ENCODE measurements at regions not wholly inside any gene's neighbourhood (a gene's known extent, or its start where the extent isn't known, plus 50 kb on each side); places are given as distances from the start of the nearest gene placed in this dataset.

- H4K20me1 ChIP-seq (ENCODE audit: insufficient read depth, low read length): no peaks in the 10 kb centered on the region
- H3K27me3 ChIP-seq (ENCODE audit: control insufficient read depth in 2 of 2, insufficient read depth in 2 of 2, low read length in 2 of 2): no peaks in the 10 kb centered on the region
- H3K4me2 ChIP-seq (replicated peaks; ENCODE audit: extremely low read depth, low read length, poor library complexity, severe bottlenecking): no peak overlapping the region
- no peak overlapping the region for H3K4me3 Mint-ChIP-seq
- H3K9me3 ChIP-seq (replicated peaks in 1 of 2; ENCODE audit: control insufficient read depth in 1 of 2, insufficient read depth in 1 of 2, low read length in 2 of 2): no peaks in the 10 kb centered on the region
- intact Hi-C loops (cut with micrococcal nuclease): no loop called here
- H3K27ac Mint-ChIP-seq: peak overlapping the region in 1 of 7 donors; percentile 7
- no peak overlapping the region for H3K4me3 ChIP-seq (replicated peaks in 1 of 3; ENCODE audit: low read depth in 2 of 3, low read length in 3 of 3)
- no peaks in the 10 kb centered on the region for H3K36me3 ChIP-seq (replicated peaks in 1 of 2; ENCODE audit: control insufficient read depth in 1 of 2, insufficient read depth in 2 of 2, low read length in 2 of 2)
- peaks cover 0 to 5% (median 3%) of the 10 kb centered on the region in 7 donors for H3K9me3 Mint-ChIP-seq
- H3K27me3 Mint-ChIP-seq (ENCODE audit: low read depth in 3 of 3): peaks cover 0 to 1% (median 1%) of the 10 kb centered on the region in 3 donors
- no peaks in the 10 kb centered on the region for H3K4me1 Mint-ChIP-seq
- no peak overlapping the region for H2AFZ ChIP-seq (ENCODE audit: insufficient read depth, low read depth, low read length, poor library complexity, severe bottlenecking)
- no peaks in the 10 kb centered on the region for H3K4me1 ChIP-seq (ENCODE audit: control insufficient read depth in 1 of 2, insufficient read depth in 2 of 2, low read length in 2 of 2)
- TF ChIP-seq, protein P1, sequence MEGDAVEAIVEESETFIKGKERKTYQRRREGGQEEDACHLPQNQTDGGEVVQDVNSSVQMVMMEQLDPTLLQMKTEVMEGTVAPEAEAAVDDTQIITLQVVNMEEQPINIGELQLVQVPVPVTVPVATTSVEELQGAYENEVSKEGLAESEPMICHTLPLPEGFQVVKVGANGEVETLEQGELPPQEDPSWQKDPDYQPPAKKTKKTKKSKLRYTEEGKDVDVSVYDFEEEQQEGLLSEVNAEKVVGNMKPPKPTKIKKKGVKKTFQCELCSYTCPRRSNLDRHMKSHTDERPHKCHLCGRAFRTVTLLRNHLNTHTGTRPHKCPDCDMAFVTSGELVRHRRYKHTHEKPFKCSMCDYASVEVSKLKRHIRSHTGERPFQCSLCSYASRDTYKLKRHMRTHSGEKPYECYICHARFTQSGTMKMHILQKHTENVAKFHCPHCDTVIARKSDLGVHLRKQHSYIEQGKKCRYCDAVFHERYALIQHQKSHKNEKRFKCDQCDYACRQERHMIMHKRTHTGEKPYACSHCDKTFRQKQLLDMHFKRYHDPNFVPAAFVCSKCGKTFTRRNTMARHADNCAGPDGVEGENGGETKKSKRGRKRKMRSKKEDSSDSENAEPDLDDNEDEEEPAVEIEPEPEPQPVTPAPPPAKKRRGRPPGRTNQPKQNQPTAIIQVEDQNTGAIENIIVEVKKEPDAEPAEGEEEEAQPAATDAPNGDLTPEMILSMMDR (IDR thresholded peaks at IDR 0.05): no peak
- H3K27ac ChIP-seq (ENCODE audit: low read depth in 1 of 2, low read length in 2 of 2): no peak overlapping the region
- no peaks in the 10 kb centered on the region for H3K36me3 Mint-ChIP-seq
- no peaks in the 10 kb centered on the region for H3K79me2 ChIP-seq (ENCODE audit: insufficient read depth, low read length)
- WGBS (ENCODE audit: insufficient coverage): 100% methylated on average over 4 of the region's 8 CpGs
- H3K9ac ChIP-seq (ENCODE audit: insufficient read depth, low read length, poor library complexity, severe bottlenecking): no peak overlapping the region
- DNase-seq: no peak
Observed at GRCh38 chr3:70889162-70890019, 577.0 kb upstream of the MDFIC2 start.

DNA sequence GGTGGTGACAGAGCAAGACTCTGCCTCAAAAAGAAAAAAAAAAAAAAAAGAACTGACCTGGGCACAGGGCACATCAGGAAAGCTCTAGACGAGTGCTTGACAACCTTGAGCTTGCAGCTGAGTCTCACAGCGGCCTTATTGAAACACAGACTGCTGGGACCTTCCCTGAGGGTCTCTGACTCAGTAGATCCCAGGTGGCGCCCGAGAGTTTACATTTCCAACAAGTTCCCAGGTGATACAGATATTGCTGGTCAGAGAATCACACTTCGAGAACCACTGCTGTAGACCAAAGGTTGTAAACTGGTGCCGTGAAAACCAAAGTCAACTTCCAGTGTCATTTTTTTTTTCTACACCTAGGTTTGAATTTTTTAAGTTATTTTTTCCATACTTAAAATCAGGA is 573.2 kb upstream of the MDFIC2 start:
- Mint-ChIP-seq H3K9me3 (peaks cover 0 to 10% (median 2%) of the 10 kb centered on the region in 7 donors), H3K4me3 (no peak overlapping the region), H3K4me1 (no peaks in the 10 kb centered on the region), H3K27me3 (ENCODE audit: low read depth in 3 of 3) (peaks cover 0 to 1% (median 0%) of the 10 kb centered on the region in 3 donors), H3K36me3 (no peaks in the 10 kb centered on the region), H3K27ac (no peak overlapping the region)
- no peaks in the 10 kb centered on the region for H3K27me3 ChIP-seq (ENCODE audit: control insufficient read depth in 2 of 2, insufficient read depth in 2 of 2, low read length in 2 of 2)
- no peak overlapping the region for H3K9ac ChIP-seq (ENCODE audit: insufficient read depth, low read length, poor library complexity, severe bottlenecking)
- H3K4me3 ChIP-seq (replicated peaks in 1 of 3; ENCODE audit: low read depth in 2 of 3, low read length in 3 of 3): no peak overlapping the region
- TF ChIP-seq, protein P1 (IDR thresholded peaks at IDR 0.05): no peak
- no peaks in the 10 kb centered on the region for H3K4me1 ChIP-seq (ENCODE audit: control insufficient read depth in 1 of 2, insufficient read depth in 2 of 2, low read length in 2 of 2)
- no peak overlapping the region for H3K4me2 ChIP-seq (replicated peaks; ENCODE audit: extremely low read depth, low read length, poor library complexity, severe bottlenecking)
- H3K79me2 ChIP-seq (ENCODE audit: insufficient read depth, low read length): no peaks in the 10 kb centered on the region
- no peaks in the 10 kb centered on the region for H3K36me3 ChIP-seq (replicated peaks in 1 of 2; ENCODE audit: control insufficient read depth in 1 of 2, insufficient read depth in 2 of 2, low read length in 2 of 2)
- WGBS (ENCODE audit: insufficient coverage): 88% methylated on average over 5 of the region's 6 CpGs
- intact Hi-C loops (cut with micrococcal nuclease): no loop called here
- H3K9me3 ChIP-seq (replicated peaks in 1 of 2; ENCODE audit: control insufficient read depth in 1 of 2, insufficient read depth in 1 of 2, low read length in 2 of 2): no peaks in the 10 kb centered on the region
- H2AFZ ChIP-seq (ENCODE audit: insufficient read depth, low read depth, low read length, poor library complexity, severe bottlenecking): no peak overlapping the region
- H3K27ac ChIP-seq (ENCODE audit: low read depth in 1 of 2, low read length in 2 of 2): no peak overlapping the region
- no peaks in the 10 kb centered on the region for H4K20me1 ChIP-seq (ENCODE audit: insufficient read depth, low read length)
- no peak for DNase-seq
